Upper lobe of left lung (tissue), 4 donors: ENCODE measurements at regions not wholly inside any gene's neighbourhood (a gene's known extent, or its start where the extent isn't known, plus 50 kb on each side); places are given as distances from the start of the nearest gene placed in this dataset.

ENCODE experiments used
- EP300 ChIP-seq, 4 donors: sonication (generic); formaldehyde crosslinking; IDR thresholded peaks; one replicate each; pipeline ENCODE4 v1.5.1; 2017; ENCODE audit warnings: antibody characterized with exemption in 4 of 4, control low read depth in 2 of 4
- TF ChIP-seq, protein P1 (sequence below), 6 experiments: fragments of 450-650 bp in 4 of 6; fragments of 200-600 bp in 2 of 6; sonication (generic) in 2 of 6; IDR thresholded peaks; one replicate each; pipeline ENCODE4 v1.5.1; 2016 to 2019; ENCODE audit warnings: antibody characterized with exemption in 6 of 6

DNA sequence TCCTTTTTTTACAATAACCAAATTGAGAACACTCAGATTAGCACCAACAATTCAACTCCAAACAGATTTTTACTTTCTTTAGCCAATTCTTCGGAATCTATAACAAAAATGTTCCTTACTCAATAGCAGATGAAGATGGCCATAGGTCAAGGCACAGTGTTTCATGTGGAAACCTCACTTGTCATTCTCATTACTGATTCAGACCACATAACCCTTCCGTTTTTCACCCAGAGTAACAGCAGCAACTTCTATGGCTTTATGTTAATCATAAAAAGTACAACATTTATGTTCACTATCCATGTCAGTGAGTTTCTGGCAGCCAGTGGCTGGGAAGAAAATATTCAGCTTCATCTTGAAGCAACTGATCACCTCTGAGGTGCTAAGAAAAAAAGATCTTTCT lies 358.3 kb upstream of the TECRL start:
- TF ChIP-seq, protein P1, sequence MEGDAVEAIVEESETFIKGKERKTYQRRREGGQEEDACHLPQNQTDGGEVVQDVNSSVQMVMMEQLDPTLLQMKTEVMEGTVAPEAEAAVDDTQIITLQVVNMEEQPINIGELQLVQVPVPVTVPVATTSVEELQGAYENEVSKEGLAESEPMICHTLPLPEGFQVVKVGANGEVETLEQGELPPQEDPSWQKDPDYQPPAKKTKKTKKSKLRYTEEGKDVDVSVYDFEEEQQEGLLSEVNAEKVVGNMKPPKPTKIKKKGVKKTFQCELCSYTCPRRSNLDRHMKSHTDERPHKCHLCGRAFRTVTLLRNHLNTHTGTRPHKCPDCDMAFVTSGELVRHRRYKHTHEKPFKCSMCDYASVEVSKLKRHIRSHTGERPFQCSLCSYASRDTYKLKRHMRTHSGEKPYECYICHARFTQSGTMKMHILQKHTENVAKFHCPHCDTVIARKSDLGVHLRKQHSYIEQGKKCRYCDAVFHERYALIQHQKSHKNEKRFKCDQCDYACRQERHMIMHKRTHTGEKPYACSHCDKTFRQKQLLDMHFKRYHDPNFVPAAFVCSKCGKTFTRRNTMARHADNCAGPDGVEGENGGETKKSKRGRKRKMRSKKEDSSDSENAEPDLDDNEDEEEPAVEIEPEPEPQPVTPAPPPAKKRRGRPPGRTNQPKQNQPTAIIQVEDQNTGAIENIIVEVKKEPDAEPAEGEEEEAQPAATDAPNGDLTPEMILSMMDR (IDR thresholded peaks at IDR 0.05): no peak
- no peak for TF ChIP-seq EP300 (IDR thresholded peaks at IDR 0.05)
